CD4-positive, alpha-beta T cell treated with Interferon gamma for 1 hour (primary cell): ENCODE measurements at regions not wholly inside any gene's neighbourhood (a gene's known extent, or its start where the extent isn't known, plus 50 kb on each side); places are given as distances from the start of the nearest gene placed in this dataset.
"Not testable (repeated sequence)": the region's sequence is repeated elsewhere in the genome, so short reads cannot be mapped to it uniquely, and the experiment has no call there.

ENCODE experiments used
- DNase-seq: peaks from one replicate; pipeline ENCODE4 v3.0.0-alpha.2; 2020

- no peak for DNase-seq
Observed at GRCh38 chr22:49400941-49401598, 426.6 kb downstream of the BRD1 start.

GRCh38 chr22:49400136-49400940 lies 427.3 kb downstream of the BRD1 start:
- no peak for DNase-seq

- DNase-seq = no peak
Observed at GRCh38 chr22:49398646-49399045, 429.0 kb downstream of the BRD1 start.

GRCh38 chr22:49398115-49398514 lies 429.6 kb downstream of the BRD1 start:
- DNase-seq = no peak

- no peak for DNase-seq
Observed at GRCh38 chr22:49396817-49397216, 430.9 kb downstream of the BRD1 start.

- DNase-seq = no peak
Observed at GRCh38 chr22:49395617-49396016, 432.1 kb downstream of the BRD1 start.

- not testable (repeated sequence) for DNase-seq
Observed at GRCh38 chr22:49395062-49395461, 432.6 kb downstream of the BRD1 start.

GRCh38 chr22:49394116-49394785 lies 433.4 kb downstream of the BRD1 start:
- DNase-seq = no peak

- no peak for DNase-seq
Observed at GRCh38 chr22:49393526-49393925, 434.1 kb downstream of the BRD1 start.

- no peak for DNase-seq
Observed at GRCh38 chr22:49392841-49393510, 434.7 kb downstream of the BRD1 start.

- DNase-seq = no peak
Observed at GRCh38 chr22:49392247-49392646, 435.4 kb downstream of the BRD1 start.

GRCh38 chr22:49391436-49391835 lies 436.2 kb downstream of the BRD1 start:
- DNase-seq = no peak

- DNase-seq = no peak
Observed at GRCh38 chr22:49390954-49391353, 436.7 kb downstream of the BRD1 start.

GRCh38 chr22:49383909-49384308 lies 443.8 kb downstream of the BRD1 start:
- DNase-seq = not testable (repeated sequence)

GRCh38 chr22:49382451-49382735 lies 445.3 kb downstream of the BRD1 start:
- DNase-seq = no peak

- DNase-seq = no peak
Observed at GRCh38 chr22:49381595-49382450, 445.9 kb downstream of the BRD1 start.

GRCh38 chr22:49380828-49381114 lies 446.9 kb downstream of the BRD1 start:
- no peak for DNase-seq

GRCh38 chr22:49380095-49380827 lies 447.4 kb downstream of the BRD1 start:
- DNase-seq = no peak

- no peak for DNase-seq
Observed at GRCh38 chr22:49377306-49377705, 450.4 kb downstream of the BRD1 start.

GRCh38 chr22:49373801-49374226 lies 453.9 kb downstream of the BRD1 start:
- no peak for DNase-seq

- DNase-seq = no peak
Observed at GRCh38 chr22:49373289-49373666, 454.4 kb downstream of the BRD1 start.
